Ishikawa (cell line): ENCODE measurements at regions not wholly inside any gene's neighbourhood (a gene's known extent, or its start where the extent isn't known, plus 50 kb on each side); places are given as distances from the start of the nearest gene placed in this dataset.

Experiments
- CEBPB ChIP-seq: IDR thresholded peaks from 2 replicates; pipeline ENCODE4 v1.6.1; 2012
- CREB1 ChIP-seq: IDR thresholded peaks from 2 replicates; pipeline ENCODE4 v1.6.1; 2012; ENCODE audit warnings: low read depth
- EGR1 ChIP-seq: IDR thresholded peaks from 2 replicates; pipeline ENCODE4 v1.6.1; 2012
- EP300 ChIP-seq: IDR thresholded peaks from 2 replicates; pipeline ENCODE4 v1.6.1; 2012; ENCODE audit warnings: borderline replicate concordance
- FOXM1 ChIP-seq: IDR thresholded peaks from 2 replicates; pipeline ENCODE4 v1.6.1; 2012; ENCODE audit warnings: low read depth, borderline replicate concordance
- MAX ChIP-seq: IDR thresholded peaks from 2 replicates; pipeline ENCODE4 v1.6.1; 2012
- NFIC ChIP-seq: IDR thresholded peaks from 2 replicates; pipeline ENCODE4 v1.6.1; 2012
- TAF1 ChIP-seq: IDR thresholded peaks from 2 replicates; pipeline ENCODE4 v1.6.1; 2012; ENCODE audit warnings: low read depth, mild to moderate bottlenecking
- TCF12 ChIP-seq: IDR thresholded peaks from 2 replicates; pipeline ENCODE4 v1.6.1; 2012; ENCODE audit warnings: low read depth
- TEAD4 ChIP-seq: IDR thresholded peaks from 2 replicates; pipeline ENCODE4 v1.6.1; 2012

- TF ChIP-seq MAX = no peak
- TF ChIP-seq EP300 = no peak
- no peak for TF ChIP-seq TCF12
- TF ChIP-seq CREB1 = no peak
- no peak for TF ChIP-seq TAF1
- no peak for TF ChIP-seq EGR1
- TF ChIP-seq FOXM1 = no peak
- no peak for TF ChIP-seq CEBPB
- no peak for TF ChIP-seq TEAD4
- no peak for TF ChIP-seq NFIC
Observed at GRCh38 chr18:53838746-53839145, 385.7 kb downstream of the MBD2 start.
